Nephron (organoid): ENCODE measurements at regions not wholly inside any gene's neighbourhood (a gene's known extent, or its start where the extent isn't known, plus 50 kb on each side); places are given as distances from the start of the nearest gene placed in this dataset.

Experiments used
- H3K27ac Mint-ChIP-seq, 3 experiments: 2 replicates each; pipeline ENCODE4 v1.8.0; 2020; ENCODE audit warnings: mixed read lengths in 3 of 3, mild to moderate bottlenecking in 2 of 3, moderate library complexity in 1 of 3
- H3K27me3 Mint-ChIP-seq: 2 replicates; pipeline ENCODE4 v1.8.0; 2021; ENCODE audit warnings: low read depth, mild to moderate bottlenecking, moderate library complexity, mixed read lengths
- H3K36me3 Mint-ChIP-seq: 2 replicates; pipeline ENCODE4 v1.8.0; 2020; ENCODE audit warnings: low read depth, mixed read lengths
- H3K4me1 Mint-ChIP-seq: 2 replicates; pipeline ENCODE4 v1.8.0; 2020; ENCODE audit warnings: mixed read lengths
- H3K4me3 Mint-ChIP-seq, 3 experiments: 2 replicates each; pipeline ENCODE4 v1.8.0; 2020; ENCODE audit warnings: mild to moderate bottlenecking in 3 of 3, mixed read lengths in 3 of 3, moderate library complexity in 2 of 3
- H3K9me3 Mint-ChIP-seq: 2 replicates; pipeline ENCODE4 v1.8.0; 2020; ENCODE audit warnings: mixed read lengths
- CTCF ChIP-seq, 3 experiments: fragments of 200-600 bp; sonication (generic); IDR thresholded peaks; one replicate each; pipeline ENCODE4 v1.5.0; 2021; ENCODE audit warnings: antibody characterized with exemption in 3 of 3; ENCODE audit not compliant: unreplicated experiment in 3 of 3

DNA sequence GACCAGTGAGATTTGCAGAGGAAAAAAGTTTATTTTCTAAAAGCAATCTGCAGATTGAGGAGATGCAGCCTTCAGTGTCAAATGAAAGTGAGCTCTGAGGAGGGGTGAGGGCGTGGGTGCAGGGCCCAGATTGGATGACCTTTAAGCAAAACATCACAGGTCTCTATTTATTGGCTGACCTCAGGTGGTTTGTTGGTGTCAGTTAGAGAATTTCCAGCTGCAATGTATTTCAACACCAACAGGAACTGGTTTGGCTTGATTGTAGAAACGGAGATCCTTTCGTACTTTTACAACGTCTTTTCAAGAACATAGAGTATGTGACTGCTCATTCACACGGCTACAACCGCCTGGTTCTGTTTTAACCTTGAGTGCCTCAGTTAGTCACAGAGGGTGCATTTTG is 1069.1 kb downstream of the EFNA5 start:
- Mint-ChIP-seq H3K4me1 (no peaks in the 10 kb centered on the region), H3K36me3 (no peaks in the 10 kb centered on the region), H3K27me3 (no peaks in the 10 kb centered on the region), H3K9me3 (no peaks in the 10 kb centered on the region), H3K27ac (peak overlapping the region in 1 of 3 experiments; percentile 61), H3K4me3 (no peak overlapping the region)
- no peak for TF ChIP-seq CTCF (IDR thresholded peaks at IDR 0.05; ENCODE audit: unreplicated experiment in 3 of 3)

- no peaks in the 10 kb centered on the region for H3K9me3 Mint-ChIP-seq
- H3K4me1 Mint-ChIP-seq, result no peaks in the 10 kb centered on the region
- H3K36me3 Mint-ChIP-seq, result no peaks in the 10 kb centered on the region
- H3K27me3 Mint-ChIP-seq, result no peaks in the 10 kb centered on the region
- no peak overlapping the region for H3K27ac Mint-ChIP-seq
- no peak overlapping the region for H3K4me3 Mint-ChIP-seq
- no peak for TF ChIP-seq CTCF (IDR thresholded peaks at IDR 0.05; ENCODE audit: unreplicated experiment in 3 of 3)
Measured at GRCh38 chr5:106600803-106601202, 1069.9 kb downstream of the EFNA5 start.

DNA sequence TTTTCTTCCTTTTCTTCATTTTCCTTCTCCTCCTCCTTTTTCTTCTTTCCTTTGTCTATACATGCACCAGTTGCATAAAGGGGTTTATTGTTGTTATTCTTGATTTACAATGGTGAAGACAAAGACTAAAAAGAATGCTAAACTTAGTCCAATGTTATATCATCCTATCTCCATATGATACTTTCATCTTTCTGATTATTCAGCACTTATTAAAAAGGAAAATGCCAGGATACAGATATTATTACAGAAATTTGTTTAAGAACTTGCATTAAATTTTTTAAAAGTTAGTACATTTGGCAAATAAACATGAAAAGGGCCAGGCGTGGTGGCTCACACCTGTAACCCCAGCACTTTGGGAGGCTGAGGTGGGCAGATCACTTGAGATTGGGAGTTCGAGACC is 1074.9 kb downstream of the EFNA5 start:
- no peak for TF ChIP-seq CTCF (IDR thresholded peaks at IDR 0.05; ENCODE audit: unreplicated experiment in 3 of 3)
- peaks cover 3% of the 10 kb centered on the region for H3K9me3 Mint-ChIP-seq

GRCh38 chr5:106584268-106584667 is 1086.5 kb downstream of the EFNA5 start:
- Mint-ChIP-seq H3K27me3 (no peaks in the 10 kb centered on the region), H3K36me3 (no peaks in the 10 kb centered on the region), H3K4me3 (no peak overlapping the region), H3K9me3 (no peaks in the 10 kb centered on the region), H3K4me1 (no peaks in the 10 kb centered on the region), H3K27ac (no peak overlapping the region)
- TF ChIP-seq CTCF (IDR thresholded peaks at IDR 0.05; ENCODE audit: unreplicated experiment in 3 of 3), result no peak

More for the DNA sequence above, 1074.9 kb downstream of the EFNA5 start:
- no peaks in the 10 kb centered on the region for H3K36me3 Mint-ChIP-seq
- H3K27me3 Mint-ChIP-seq, result no peaks in the 10 kb centered on the region
- peaks cover 3% of the 10 kb centered on the region for H3K4me1 Mint-ChIP-seq
- no peak overlapping the region for H3K27ac Mint-ChIP-seq
- no peak overlapping the region for H3K4me3 Mint-ChIP-seq

DNA sequence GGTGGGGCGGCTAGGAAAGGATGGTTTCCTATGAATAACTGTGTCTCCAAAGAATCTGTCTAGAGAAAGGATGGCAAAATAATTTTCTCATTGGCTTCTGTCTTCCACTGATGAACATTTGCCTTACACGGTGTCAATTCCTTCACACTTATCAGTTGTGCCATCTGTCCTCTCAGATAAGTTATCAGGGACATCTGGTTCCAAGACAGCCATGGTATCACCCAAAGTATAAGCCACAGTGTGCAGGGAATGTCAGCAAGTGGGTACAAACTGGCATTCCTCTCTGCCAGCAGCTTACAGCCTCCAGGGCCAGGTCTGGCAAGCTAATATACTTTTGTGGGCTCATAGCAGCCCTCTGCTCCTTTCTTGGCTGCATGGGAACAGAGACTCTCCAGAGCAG is 1092.0 kb downstream of the EFNA5 start:
- H3K4me1 Mint-ChIP-seq, result no peaks in the 10 kb centered on the region
- no peaks in the 10 kb centered on the region for H3K36me3 Mint-ChIP-seq
- H3K4me3 Mint-ChIP-seq, result no peak overlapping the region
- no peaks in the 10 kb centered on the region for H3K9me3 Mint-ChIP-seq
- H3K27ac Mint-ChIP-seq, result no peak overlapping the region
- no peak for TF ChIP-seq CTCF (IDR thresholded peaks at IDR 0.05; ENCODE audit: unreplicated experiment in 3 of 3)
- no peaks in the 10 kb centered on the region for H3K27me3 Mint-ChIP-seq

- Mint-ChIP-seq H3K36me3 (no peaks in the 10 kb centered on the region), H3K27ac (no peak overlapping the region), H3K27me3 (no peaks in the 10 kb centered on the region), H3K4me1 (no peaks in the 10 kb centered on the region), H3K9me3 (no peaks in the 10 kb centered on the region), H3K4me3 (no peak overlapping the region)
- no peak for TF ChIP-seq CTCF (IDR thresholded peaks at IDR 0.05; ENCODE audit: unreplicated experiment in 3 of 3)
Measured at GRCh38 chr5:106574820-106575219, 1095.9 kb downstream of the EFNA5 start.
